ENCODE measurements at regions not wholly inside any gene's neighbourhood (a gene's known extent, or its start where the extent isn't known, plus 50 kb on each side); places are given as distances from the start of the nearest gene placed in this dataset.

DNA sequence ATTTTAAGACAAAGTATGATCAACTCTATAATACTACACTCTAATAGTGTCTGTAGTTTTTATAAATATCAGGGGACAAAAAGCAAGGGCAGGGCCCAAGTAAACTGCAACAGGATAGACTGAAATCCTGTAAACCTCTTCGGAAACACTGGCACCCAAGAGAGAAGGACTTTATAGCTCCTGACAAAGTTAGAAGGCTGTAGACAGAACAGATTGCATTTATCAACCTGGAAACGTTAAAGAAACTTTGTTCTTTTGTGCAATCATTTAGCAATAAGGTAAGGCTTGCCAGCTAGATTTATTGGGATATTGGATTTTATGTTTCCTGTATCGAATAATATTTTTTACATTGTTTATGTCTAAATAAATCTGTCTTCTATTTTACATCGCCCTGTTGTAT is 91.8 kb upstream of the MAN2A1 start:
- TF ChIP-seq, protein P1, sequence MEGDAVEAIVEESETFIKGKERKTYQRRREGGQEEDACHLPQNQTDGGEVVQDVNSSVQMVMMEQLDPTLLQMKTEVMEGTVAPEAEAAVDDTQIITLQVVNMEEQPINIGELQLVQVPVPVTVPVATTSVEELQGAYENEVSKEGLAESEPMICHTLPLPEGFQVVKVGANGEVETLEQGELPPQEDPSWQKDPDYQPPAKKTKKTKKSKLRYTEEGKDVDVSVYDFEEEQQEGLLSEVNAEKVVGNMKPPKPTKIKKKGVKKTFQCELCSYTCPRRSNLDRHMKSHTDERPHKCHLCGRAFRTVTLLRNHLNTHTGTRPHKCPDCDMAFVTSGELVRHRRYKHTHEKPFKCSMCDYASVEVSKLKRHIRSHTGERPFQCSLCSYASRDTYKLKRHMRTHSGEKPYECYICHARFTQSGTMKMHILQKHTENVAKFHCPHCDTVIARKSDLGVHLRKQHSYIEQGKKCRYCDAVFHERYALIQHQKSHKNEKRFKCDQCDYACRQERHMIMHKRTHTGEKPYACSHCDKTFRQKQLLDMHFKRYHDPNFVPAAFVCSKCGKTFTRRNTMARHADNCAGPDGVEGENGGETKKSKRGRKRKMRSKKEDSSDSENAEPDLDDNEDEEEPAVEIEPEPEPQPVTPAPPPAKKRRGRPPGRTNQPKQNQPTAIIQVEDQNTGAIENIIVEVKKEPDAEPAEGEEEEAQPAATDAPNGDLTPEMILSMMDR (IDR thresholded peaks at IDR 0.05), result no peak
- DNase-seq (no peak), ATAC-seq (no peak)
- Histone ChIP-seq H3K27me3 (ENCODE audit: insufficient read depth in 3 of 3, low read length in 2 of 3) (no peaks in the 10 kb centered on the region), H3K9me3 (no peaks in the 10 kb centered on the region), H3K4me1 (no peaks in the 10 kb centered on the region), H3K36me3 (ENCODE audit: insufficient read depth in 1 of 2, low read depth in 1 of 2) (no peaks in the 10 kb centered on the region), H3K27ac (no peak overlapping the region), H3K4me3 (no peak overlapping the region)
- intact Hi-C loops (cut with DNase I), result no loop called here
- WGBS, 3 donors, result 66 to 75% (median 66%) methylated on average over 4 of the region's 4 CpGs

DNA sequence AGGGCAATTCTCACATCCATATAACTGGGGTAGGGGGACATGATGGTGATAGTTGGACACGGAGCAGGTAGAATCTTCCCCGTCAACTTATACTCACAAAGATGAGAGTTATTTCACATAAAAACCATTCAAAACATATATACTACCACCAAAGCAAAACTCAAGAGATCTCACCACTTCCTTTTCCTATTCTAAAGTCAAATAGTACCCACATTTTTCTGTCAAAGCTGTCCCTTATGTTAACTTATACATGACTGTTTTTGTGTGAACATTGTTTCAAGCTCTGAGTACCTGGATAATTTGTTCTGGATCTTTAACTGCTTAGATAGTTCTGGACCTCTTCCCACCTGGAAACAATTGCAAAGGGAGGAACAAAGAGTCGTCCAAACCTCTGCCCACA is 95.5 kb upstream of the MAN2A1 start:
- H3K27me3 ChIP-seq (ENCODE audit: insufficient read depth in 3 of 3, low read length in 2 of 3), result no peaks in the 10 kb centered on the region

DNA sequence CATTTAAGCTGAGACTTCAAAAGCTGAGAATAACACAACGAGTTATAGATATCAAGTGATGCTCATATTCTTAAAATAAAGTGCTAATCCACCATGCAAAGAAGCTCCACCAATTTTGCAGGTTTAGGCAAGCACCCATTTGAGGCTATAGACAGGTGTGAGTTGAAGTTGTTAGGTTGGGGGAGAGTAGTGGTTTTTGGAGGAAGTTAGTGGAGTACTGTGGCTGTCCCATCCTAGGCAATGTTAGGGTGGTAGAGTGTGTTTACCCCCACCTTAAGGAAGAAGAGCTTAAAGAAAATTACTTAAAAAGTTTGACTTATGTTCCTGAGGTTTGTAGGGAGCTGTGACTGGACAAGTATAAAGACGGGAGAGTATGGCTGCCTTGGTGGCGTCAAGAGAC is 98.9 kb upstream of the MAN2A1 start:
- TF ChIP-seq, protein P1 (IDR thresholded peaks at IDR 0.05), result no peak
- intact Hi-C loops (cut with DNase I), result no loop called here
- no peak overlapping the region for H3K27ac ChIP-seq
- ATAC-seq (no peak), DNase-seq (no peak)
- H3K9me3 ChIP-seq, result no peaks in the 10 kb centered on the region
- no peaks in the 10 kb centered on the region for H3K27me3 ChIP-seq (ENCODE audit: insufficient read depth in 3 of 3, low read length in 2 of 3)
- H3K4me3 ChIP-seq, result no peak overlapping the region
- H3K36me3 ChIP-seq (ENCODE audit: insufficient read depth in 1 of 2, low read depth in 1 of 2), result no peaks in the 10 kb centered on the region
- WGBS, 3 donors, result 91 to 95% (median 93%) methylated on average over 3 of the region's 3 CpGs
- no peaks in the 10 kb centered on the region for H3K4me1 ChIP-seq

More for the DNA sequence above, 95.5 kb upstream of the MAN2A1 start:
- Histone ChIP-seq H3K4me3 (no peak overlapping the region), H3K27ac (no peak overlapping the region), H3K9me3 (no peaks in the 10 kb centered on the region), H3K36me3 (ENCODE audit: insufficient read depth in 1 of 2, low read depth in 1 of 2) (no peaks in the 10 kb centered on the region), H3K4me1 (no peaks in the 10 kb centered on the region)
- DNase-seq (no peak), ATAC-seq (no peak)
- intact Hi-C loops (cut with DNase I), result no loop called here
- 78 to 90% (median 79%) methylated on average over 3 of the region's 3 CpGs for WGBS, 3 donors
- TF ChIP-seq, protein P1 (IDR thresholded peaks at IDR 0.05), result no peak

DNA sequence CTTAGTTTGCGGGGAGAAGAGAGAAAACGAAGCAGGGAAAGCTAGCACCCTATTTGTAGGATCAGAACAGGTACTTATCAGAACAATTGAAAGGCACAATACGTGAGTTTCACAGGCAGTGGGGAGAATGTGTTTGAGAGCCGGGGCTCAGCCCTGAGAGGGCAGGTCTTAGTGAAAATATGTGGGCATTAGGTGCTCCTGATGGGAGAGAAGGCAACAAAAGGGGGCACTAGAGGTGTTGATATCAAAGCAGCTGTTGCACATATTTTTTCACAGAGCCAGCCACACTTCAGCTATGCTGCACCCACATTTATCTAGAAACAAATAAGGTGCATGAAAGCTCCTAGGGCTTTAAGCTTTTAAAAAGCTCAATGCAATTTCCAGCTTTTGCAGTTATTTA is 99.7 kb upstream of the MAN2A1 start:
- DNase-seq, result no peak
- intact Hi-C loops (cut with DNase I), result no loop called here
- no peaks in the 10 kb centered on the region for H3K36me3 ChIP-seq (ENCODE audit: insufficient read depth in 1 of 2, low read depth in 1 of 2)
- H3K4me3 ChIP-seq, result no peak overlapping the region
- TF ChIP-seq, protein P1 (IDR thresholded peaks at IDR 0.05), result no peak
- no peak for ATAC-seq
- WGBS, 3 donors, result 69 to 73% (median 70%) methylated on average over 4 of the region's 4 CpGs
- H3K9me3 ChIP-seq, result no peaks in the 10 kb centered on the region
- no peaks in the 10 kb centered on the region for H3K27me3 ChIP-seq (ENCODE audit: insufficient read depth in 3 of 3, low read length in 2 of 3)
- no peaks in the 10 kb centered on the region for H3K4me1 ChIP-seq
- no peak overlapping the region for H3K27ac ChIP-seq

DNA sequence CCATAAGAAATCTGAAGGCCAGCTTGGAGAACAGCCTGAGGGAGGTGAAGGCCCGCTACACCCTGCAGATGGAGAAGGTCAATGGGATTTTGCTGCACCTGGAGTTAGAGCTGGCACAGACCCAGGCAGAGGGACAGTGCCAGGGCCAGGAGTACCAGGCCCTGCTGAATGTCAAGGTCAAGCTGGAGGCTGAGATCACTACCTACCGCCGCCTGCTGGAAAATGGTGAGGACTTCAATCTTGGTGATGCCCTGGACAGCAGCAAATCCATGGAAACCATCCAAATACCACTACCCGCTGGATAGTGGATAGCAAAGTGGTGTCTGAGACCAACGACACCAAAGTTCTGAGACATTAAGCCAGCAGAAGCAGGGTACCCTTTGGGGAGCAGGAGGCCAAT is 100.5 kb upstream of the MAN2A1 start:
- WGBS, 3 donors, result 90 to 95% (median 91%) methylated on average over 5 of the region's 5 CpGs
- Histone ChIP-seq H3K36me3 (ENCODE audit: insufficient read depth in 1 of 2, low read depth in 1 of 2) (no peaks in the 10 kb centered on the region), H3K27ac (no peak overlapping the region), H3K27me3 (ENCODE audit: insufficient read depth in 3 of 3, low read length in 2 of 3) (no peaks in the 10 kb centered on the region), H3K9me3 (no peaks in the 10 kb centered on the region), H3K4me3 (no peak overlapping the region), H3K4me1 (no peaks in the 10 kb centered on the region)
- intact Hi-C loops (cut with DNase I), result no loop called here
- ATAC-seq, result no peak
- TF ChIP-seq, protein P1 (IDR thresholded peaks at IDR 0.05), result no peak
- DNase-seq, result no peak
